HEK293 (cell line): ENCODE measurements at regions not wholly inside any gene's neighbourhood (a gene's known extent, or its start where the extent isn't known, plus 50 kb on each side); places are given as distances from the start of the nearest gene placed in this dataset.

Source experiments
- CTCF ChIA-PET: fragments of 350-600 bp; formaldehyde crosslinking; extraction: SDS; loops from one replicate; lab custom pipeline; 2021; ENCODE audit warnings: antibody characterized with exemption; lab: Yijun Ruan, JAX
- POLR2A ChIA-PET: fragments of 300-600 bp; formaldehyde crosslinking; extraction: SDS; loops from one replicate; lab custom pipeline; 2020; ENCODE audit warnings: antibody characterized with exemption, inconsistent platforms; lab: Yijun Ruan, JAX
- H3K27ac ChIP-seq: fragments of 200-500 bp; sonication (Bioruptor generic); 2 replicates; pipeline ENCODE4 v1.5.1; 2014; ENCODE audit warnings: low read depth, low read length, control low read depth, inconsistent platforms; ENCODE audit errors: extremely low read depth
- H3K36me3 ChIP-seq, 2 experiments: fragments of 200-500 bp in 1 of 2; sonication (Bioruptor generic) in 1 of 2; 1 replicate in 1 of 2; 2 replicates in 1 of 2; pipeline ENCODE4 v1.5.1; 2014 to 2017; ENCODE audit warnings: inconsistent platforms in 2 of 2, low read length in 2 of 2; ENCODE audit not compliant: control insufficient read depth in 2 of 2, insufficient read depth in 1 of 2
- H3K4me1 ChIP-seq: fragments of 200-500 bp; sonication (Bioruptor generic); 2 replicates; pipeline ENCODE4 v1.5.1; 2014; ENCODE audit warnings: mild to moderate bottlenecking, low read length, inconsistent platforms; ENCODE audit not compliant: control insufficient read depth, insufficient read depth
- H3K4me3 ChIP-seq: 2 replicates; pipeline ENCODE4 v1.5.1; 2011; ENCODE audit warnings: low read depth, mild to moderate bottlenecking, control low read depth, low read length, moderate library complexity
- H3K9me3 ChIP-seq: fragments of 200-500 bp; sonication (Bioruptor generic); 2 replicates; pipeline ENCODE4 v1.5.1; 2014; ENCODE audit warnings: low read depth, low read length, inconsistent platforms; ENCODE audit not compliant: control insufficient read depth, insufficient read depth
- FEZF1 ChIP-seq: fragments of 450-650 bp; formaldehyde crosslinking; IDR thresholded peaks from 2 replicates; pipeline ENCODE4 v1.5.1; 2016; ENCODE audit warnings: missing biosample characterization, missing genetic modification characterization
- GLI4 ChIP-seq: fragments of 450-650 bp; formaldehyde crosslinking; IDR thresholded peaks from 2 replicates; pipeline ENCODE4 v1.5.1; 2016; ENCODE audit warnings: missing biosample characterization, missing genetic modification characterization
- HOXA7 ChIP-seq: sonication (generic); formaldehyde crosslinking; IDR thresholded peaks from 2 replicates; pipeline ENCODE4 v1.8.1; 2022; ENCODE audit warnings: missing genetic modification reagents, borderline replicate concordance
- INSM2 ChIP-seq: fragments of 450-650 bp; formaldehyde crosslinking; IDR thresholded peaks from 2 replicates; pipeline ENCODE4 v1.5.1; 2016; ENCODE audit warnings: missing biosample characterization, missing genetic modification characterization
- OSR2 ChIP-seq: fragments of 450-650 bp; formaldehyde crosslinking; IDR thresholded peaks from 2 replicates; pipeline ENCODE4 v1.5.1; 2016; ENCODE audit warnings: missing biosample characterization, missing genetic modification characterization
- SP3 ChIP-seq: fragments of 450-650 bp; formaldehyde crosslinking; IDR thresholded peaks from 2 replicates; pipeline ENCODE4 v1.5.1; 2016; ENCODE audit warnings: missing biosample characterization, missing genetic modification characterization
- SP7 ChIP-seq: fragments of 450-650 bp; formaldehyde crosslinking; IDR thresholded peaks from 2 replicates; pipeline ENCODE4 v1.5.1; 2016; ENCODE audit warnings: missing biosample characterization, missing genetic modification characterization
- YY2 ChIP-seq: fragments of 450-650 bp; formaldehyde crosslinking; IDR thresholded peaks from 2 replicates; pipeline ENCODE4 v1.5.1; 2016; ENCODE audit warnings: missing biosample characterization, missing genetic modification characterization
- ZBTB21 ChIP-seq: fragments of 450-650 bp; formaldehyde crosslinking; IDR thresholded peaks from 2 replicates; pipeline ENCODE4 v1.5.1; 2017; ENCODE audit warnings: missing biosample characterization, missing genetic modification characterization
- ZBTB8A ChIP-seq: fragments of 450-650 bp; formaldehyde crosslinking; IDR thresholded peaks from 2 replicates; pipeline ENCODE4 v1.5.1; 2016; ENCODE audit warnings: missing biosample characterization, missing genetic modification characterization
- ZNF10 ChIP-seq: fragments of 450-650 bp; formaldehyde crosslinking; IDR thresholded peaks from 2 replicates; pipeline ENCODE4 v1.5.1; 2017; ENCODE audit warnings: missing biosample characterization, missing genetic modification characterization
- ZNF112 ChIP-seq: fragments of 450-650 bp; formaldehyde crosslinking; IDR thresholded peaks from 2 replicates; pipeline ENCODE4 v1.5.0; 2017; ENCODE audit warnings: missing biosample characterization, missing genetic modification characterization
- ZNF155 ChIP-seq: fragments of 450-650 bp; formaldehyde crosslinking; IDR thresholded peaks from 2 replicates; pipeline ENCODE4 v1.5.1; 2016; ENCODE audit warnings: missing biosample characterization, missing genetic modification characterization
- ZNF175 ChIP-seq: fragments of 450-650 bp; formaldehyde crosslinking; IDR thresholded peaks from 2 replicates; pipeline ENCODE4 v1.5.1; 2016; ENCODE audit warnings: missing biosample characterization, missing genetic modification characterization
- ZNF19 ChIP-seq: fragments of 450-650 bp; formaldehyde crosslinking; IDR thresholded peaks from 2 replicates; pipeline ENCODE4; 2016; ENCODE audit warnings: missing biosample characterization, missing genetic modification characterization, low read depth
- ZNF274 ChIP-seq, 2 experiments: fragments of 200-500 bp in 1 of 2; fragments of 450-650 bp in 1 of 2; sonication (Bioruptor generic) in 1 of 2; formaldehyde crosslinking in 1 of 2; IDR thresholded peaks; 2 replicates each; pipeline versions ENCODE4 v1.5.1 to v1.6.1; 2014 to 2016; ENCODE audit warnings: borderline replicate concordance in 1 of 2, inconsistent platforms in 1 of 2, low read length in 1 of 2, missing biosample characterization in 1 of 2, missing genetic modification characterization in 1 of 2
- ZNF341 ChIP-seq: fragments of 450-650 bp; formaldehyde crosslinking; IDR thresholded peaks from 2 replicates; pipeline ENCODE4; 2016; ENCODE audit warnings: low read depth, missing biosample characterization, missing genetic modification characterization
- ZNF433 ChIP-seq: fragments of 450-650 bp; formaldehyde crosslinking; IDR thresholded peaks from 2 replicates; pipeline ENCODE4 v1.5.1; 2016; ENCODE audit warnings: missing biosample characterization, missing genetic modification characterization, low read depth
- ZNF514 ChIP-seq: fragments of 450-650 bp; formaldehyde crosslinking; IDR thresholded peaks from 2 replicates; pipeline ENCODE4 v1.5.1; 2016; ENCODE audit warnings: missing biosample characterization, missing genetic modification characterization
- ZNF529 ChIP-seq: fragments of 450-650 bp; formaldehyde crosslinking; IDR thresholded peaks from 2 replicates; pipeline ENCODE4 v1.5.1; 2017; ENCODE audit warnings: missing genetic modification characterization, missing biosample characterization; ENCODE audit not compliant: insufficient replicate concordance
- ZNF623 ChIP-seq: fragments of 450-650 bp; formaldehyde crosslinking; IDR thresholded peaks from 2 replicates; pipeline ENCODE4 v1.5.1; 2016; ENCODE audit warnings: missing biosample characterization, missing genetic modification characterization
- ZNF704 ChIP-seq: fragments of 450-650 bp; formaldehyde crosslinking; IDR thresholded peaks from 2 replicates; pipeline ENCODE4 v1.5.1; 2016; ENCODE audit warnings: missing biosample characterization, missing genetic modification characterization
- ZNF830 ChIP-seq: fragments of 450-650 bp; IDR thresholded peaks from 2 replicates; pipeline ENCODE4 v1.5.0; 2018; ENCODE audit warnings: missing biosample characterization, missing genetic modification characterization, low read depth, mild to moderate bottlenecking, moderate library complexity
- TF ChIP-seq, protein P1 (sequence below): fragments of 450-650 bp; formaldehyde crosslinking; IDR thresholded peaks from 2 replicates; pipeline ENCODE4 v1.5.1; 2016; ENCODE audit warnings: missing biosample characterization, missing genetic modification characterization

DNA sequence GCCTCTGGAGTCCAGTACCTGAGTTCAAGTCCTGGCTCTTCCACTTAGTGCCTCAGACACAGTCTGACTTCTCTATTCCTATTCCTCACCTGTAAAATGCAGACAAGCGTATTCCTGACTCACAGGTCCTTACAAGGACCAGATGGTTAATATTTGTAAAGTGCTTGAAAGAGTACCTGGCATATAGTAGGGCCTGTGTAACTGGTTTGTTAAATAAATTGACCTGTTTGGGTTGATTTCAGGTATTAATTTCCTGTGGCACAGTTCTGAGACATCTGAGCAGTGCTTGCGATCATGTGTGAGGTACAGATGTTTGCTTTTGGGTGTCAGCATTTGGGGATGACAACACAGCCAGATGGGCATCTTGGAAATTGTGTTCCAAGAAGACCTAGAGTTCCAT is 127.5 kb downstream of the APIP start (continued):
- TF ChIP-seq GLI4 (tag by site-specific recombination), result no peak
- TF ChIP-seq ZNF433, result no peak
- no peak for TF ChIP-seq ZNF341 (tag by site-specific recombination)
- TF ChIP-seq ZNF175 (tag by site-specific recombination), result no peak
- no peak for TF ChIP-seq SP7 (tag by site-specific recombination)
- no peak for TF ChIP-seq ZNF274 (IDR thresholded peaks at IDR 0.05; ENCODE audit: low read length)
- no peak for TF ChIP-seq ZNF274 (tag by site-specific recombination; IDR thresholded peaks at IDR 0.05; ENCODE audit: borderline replicate concordance)
- no peak for TF ChIP-seq ZNF514 (tag by site-specific recombination)
- no peak for TF ChIP-seq ZNF704
- TF ChIP-seq ZBTB21 (tag by site-specific recombination), result no peak

- Histone ChIP-seq H3K9me3 (no peaks in the 10 kb centered on the region), H3K4me1 (no peaks in the 10 kb centered on the region), H3K27ac (no peak overlapping the region), H3K4me3 (no peak overlapping the region), H3K36me3 (no peaks in the 10 kb centered on the region)
- POLR2A ChIA-PET, result no interaction called here
- no peak for TF ChIP-seq INSM2
- TF ChIP-seq HOXA7 (CRISPR knock-in tag), result no peak
- no peak for TF ChIP-seq ZNF10 (tag by site-specific recombination)
- TF ChIP-seq OSR2 (tag by site-specific recombination), result no peak
- no peak for TF ChIP-seq ZNF830
- no peak for TF ChIP-seq ZNF155 (tag by site-specific recombination)
- TF ChIP-seq ZNF529 (tag by site-specific recombination), result no peak
- no peak for TF ChIP-seq ZBTB8A (tag by site-specific recombination)
- no peak for TF ChIP-seq ZNF112 (tag by site-specific recombination)
- no peak for TF ChIP-seq ZNF19 (tag by site-specific recombination)
- no peak for TF ChIP-seq YY2 (tag by site-specific recombination)
- TF ChIP-seq ZNF623, result no peak
- CTCF ChIA-PET, result no interaction called here
Measured at GRCh38 chr11:34787895-34788294, 128.3 kb downstream of the APIP start.

- POLR2A ChIA-PET, result no interaction called here
- TF ChIP-seq SP3 (tag by site-specific recombination) (no peak), FEZF1 (no peak)
- TF ChIP-seq, protein P1, sequence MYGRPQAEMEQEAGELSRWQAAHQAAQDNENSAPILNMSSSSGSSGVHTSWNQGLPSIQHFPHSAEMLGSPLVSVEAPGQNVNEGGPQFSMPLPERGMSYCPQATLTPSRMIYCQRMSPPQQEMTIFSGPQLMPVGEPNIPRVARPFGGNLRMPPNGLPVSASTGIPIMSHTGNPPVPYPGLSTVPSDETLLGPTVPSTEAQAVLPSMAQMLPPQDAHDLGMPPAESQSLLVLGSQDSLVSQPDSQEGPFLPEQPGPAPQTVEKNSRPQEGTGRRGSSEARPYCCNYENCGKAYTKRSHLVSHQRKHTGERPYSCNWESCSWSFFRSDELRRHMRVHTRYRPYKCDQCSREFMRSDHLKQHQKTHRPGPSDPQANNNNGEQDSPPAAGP, result no peak
- Histone ChIP-seq H3K36me3 (no peaks in the 10 kb centered on the region), H3K4me3 (no peak overlapping the region), H3K27ac (no peak overlapping the region), H3K9me3 (no peaks in the 10 kb centered on the region), H3K4me1 (no peaks in the 10 kb centered on the region)
- CTCF ChIA-PET, result interaction anchor here (0.6 kb wide), 1 partner anchor 41 kb away, joined by 3 read pairs; no protein-coding TSS in a partner anchor
Measured at GRCh38 chr11:34787348-34787747, 128.8 kb downstream of the APIP start.
